ENCODE measurements at regions not wholly inside any gene's neighbourhood (a gene's known extent, or its start where the extent isn't known, plus 50 kb on each side); places are given as distances from the start of the nearest gene placed in this dataset.

DNA sequence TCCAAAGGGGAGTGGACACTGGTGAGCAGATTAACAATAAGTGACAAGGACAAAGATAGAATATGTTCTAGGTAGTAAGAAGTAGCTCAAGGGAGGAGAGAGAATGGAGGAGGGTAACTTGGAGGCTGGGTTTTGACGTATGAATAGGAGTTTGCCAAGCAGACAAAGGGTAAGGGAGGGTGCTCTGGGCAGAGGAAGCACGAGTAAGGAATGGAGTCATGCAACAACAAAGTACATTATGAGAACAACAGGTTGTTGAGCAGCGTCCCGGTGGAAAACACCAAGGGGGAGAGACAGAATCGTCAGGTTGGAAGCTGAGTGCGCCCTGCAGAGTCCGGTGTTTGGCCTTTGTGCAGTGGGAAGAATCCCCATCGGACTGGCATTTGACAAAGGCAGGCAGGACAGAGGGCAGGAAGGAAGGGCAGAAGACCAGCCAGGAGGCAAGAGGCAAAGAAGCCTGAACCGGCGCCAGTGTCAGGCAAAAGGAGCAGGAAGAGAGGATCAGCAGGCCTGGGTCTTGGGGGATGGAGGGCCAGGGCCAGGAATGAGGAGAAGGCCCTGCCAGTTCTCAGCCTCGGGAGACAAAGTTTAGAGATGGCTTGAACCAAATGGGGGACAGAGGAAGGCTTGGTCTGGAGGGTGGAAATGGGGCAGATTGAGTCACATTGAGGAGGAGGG is 134.3 kb upstream of the TNRC6C start:
- Histone ChIP-seq H3K79me2 (ENCODE audit: low read depth) (no peaks in the 10 kb centered on the region), H3K27ac (no peak overlapping the region), H3K36me3 (ENCODE audit: low read depth) (no peaks in the 10 kb centered on the region), H3F3A (ENCODE audit: insufficient read depth, low read depth) (no peaks in the 10 kb centered on the region), H3K9me3 (ENCODE audit: insufficient read depth, low read depth) (no peaks in the 10 kb centered on the region), H3K4me3 (no peak overlapping the region), H3K9me2 (ENCODE audit: insufficient read depth) (no peaks in the 10 kb centered on the region), H3K4me1 (replicated peaks; ENCODE audit: insufficient read depth) (no peaks in the 10 kb centered on the region), H2AFZ (no peak overlapping the region), H4K20me1 (ENCODE audit: insufficient read depth) (no peaks in the 10 kb centered on the region), H3K4me2 (no peak overlapping the region), H3K27me3 (ENCODE audit: insufficient read depth, low read depth) (peaks cover 46% of the 10 kb centered on the region)
- ChIA-PET CTCF (no interaction called here), POLR2A (ENCODE audit: unreplicated experiment) (no interaction called here)
- no peak for DNase-seq
- intact Hi-C loops (cut with micrococcal nuclease; ENCODE audit: unreplicated experiment), result no loop called here
- BruUV-seq (replicated peaks), result no TSS peak
- TF ChIP-seq, protein P1, sequence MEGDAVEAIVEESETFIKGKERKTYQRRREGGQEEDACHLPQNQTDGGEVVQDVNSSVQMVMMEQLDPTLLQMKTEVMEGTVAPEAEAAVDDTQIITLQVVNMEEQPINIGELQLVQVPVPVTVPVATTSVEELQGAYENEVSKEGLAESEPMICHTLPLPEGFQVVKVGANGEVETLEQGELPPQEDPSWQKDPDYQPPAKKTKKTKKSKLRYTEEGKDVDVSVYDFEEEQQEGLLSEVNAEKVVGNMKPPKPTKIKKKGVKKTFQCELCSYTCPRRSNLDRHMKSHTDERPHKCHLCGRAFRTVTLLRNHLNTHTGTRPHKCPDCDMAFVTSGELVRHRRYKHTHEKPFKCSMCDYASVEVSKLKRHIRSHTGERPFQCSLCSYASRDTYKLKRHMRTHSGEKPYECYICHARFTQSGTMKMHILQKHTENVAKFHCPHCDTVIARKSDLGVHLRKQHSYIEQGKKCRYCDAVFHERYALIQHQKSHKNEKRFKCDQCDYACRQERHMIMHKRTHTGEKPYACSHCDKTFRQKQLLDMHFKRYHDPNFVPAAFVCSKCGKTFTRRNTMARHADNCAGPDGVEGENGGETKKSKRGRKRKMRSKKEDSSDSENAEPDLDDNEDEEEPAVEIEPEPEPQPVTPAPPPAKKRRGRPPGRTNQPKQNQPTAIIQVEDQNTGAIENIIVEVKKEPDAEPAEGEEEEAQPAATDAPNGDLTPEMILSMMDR (conservative IDR thresholded peaks at IDR 0.05), result no peak
- TF ChIP-seq EZH2 (IDR thresholded peaks at IDR 0.05; ENCODE audit: low read depth), result no peak

DNA sequence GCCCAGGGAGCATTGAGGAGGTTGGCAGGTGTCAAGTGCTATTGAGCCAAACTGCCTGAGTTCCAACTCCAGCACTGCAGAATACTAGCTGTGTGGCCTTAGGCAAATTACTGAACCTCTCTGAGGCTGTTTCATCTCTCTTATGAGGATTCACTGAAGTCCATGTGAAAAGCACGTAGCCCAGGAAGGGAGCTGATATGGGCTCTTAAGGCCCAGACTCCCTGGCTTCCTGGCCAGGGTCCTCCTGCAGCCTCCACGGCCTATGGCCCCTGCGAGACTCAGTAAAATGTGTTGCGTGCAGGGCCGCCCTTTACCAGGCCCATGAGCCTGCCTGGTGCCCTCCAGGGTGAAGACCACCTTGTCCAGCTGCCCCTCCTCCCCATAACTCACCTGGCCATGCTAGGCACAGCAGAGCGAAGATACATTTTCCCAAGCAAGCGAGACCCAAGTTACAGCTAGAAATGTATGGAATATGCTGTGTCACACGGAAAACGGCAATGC is 133.7 kb upstream of the TNRC6C start:
- Histone ChIP-seq H3K9me3 (ENCODE audit: insufficient read depth, low read depth) (no peaks in the 10 kb centered on the region), H3K79me2 (ENCODE audit: low read depth) (no peaks in the 10 kb centered on the region), H3K27ac (no peak overlapping the region), H3K27me3 (ENCODE audit: insufficient read depth, low read depth) (peaks cover 44% of the 10 kb centered on the region), H3K4me2 (no peak overlapping the region), H4K20me1 (ENCODE audit: insufficient read depth) (no peaks in the 10 kb centered on the region), H2AFZ (no peak overlapping the region), H3K4me3 (no peak overlapping the region), H3F3A (ENCODE audit: insufficient read depth, low read depth) (no peaks in the 10 kb centered on the region), H3K4me1 (replicated peaks; ENCODE audit: insufficient read depth) (no peaks in the 10 kb centered on the region), H3K9me2 (ENCODE audit: insufficient read depth) (no peaks in the 10 kb centered on the region), H3K36me3 (ENCODE audit: low read depth) (no peaks in the 10 kb centered on the region)
- CTCF ChIA-PET, result no interaction called here
- DNase-seq, result no peak
- TF ChIP-seq, protein P1 (conservative IDR thresholded peaks at IDR 0.05), result no peak
- no peak for TF ChIP-seq EZH2 (IDR thresholded peaks at IDR 0.05; ENCODE audit: low read depth)
- intact Hi-C loops (cut with micrococcal nuclease; ENCODE audit: unreplicated experiment), result no loop called here
- no TSS peak for BruUV-seq (replicated peaks)
- POLR2A ChIA-PET (ENCODE audit: unreplicated experiment), result interaction anchor here (0.6 kb wide), 1 partner anchor 425 kb away, joined by 5 read pairs; no protein-coding TSS in a partner anchor

DNA sequence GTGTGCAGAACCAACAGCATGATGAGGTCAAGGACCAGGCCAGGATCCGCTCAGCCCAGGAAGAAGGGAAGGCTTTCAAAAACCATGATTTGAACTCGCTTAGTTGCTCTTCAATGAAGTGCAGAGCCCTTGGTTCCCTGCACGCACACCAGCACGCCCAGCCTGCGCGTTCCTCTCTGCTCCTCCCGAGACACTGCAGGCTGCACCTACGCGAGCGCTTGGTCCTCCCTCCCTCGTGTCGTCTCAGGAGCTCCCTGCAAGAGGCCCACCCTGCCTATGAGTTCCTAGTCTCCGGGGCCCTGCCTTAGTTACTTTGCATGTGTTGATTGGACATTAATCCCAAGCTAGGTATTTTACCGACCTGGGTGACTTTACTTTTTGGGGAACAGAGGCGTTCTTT is 132.9 kb upstream of the TNRC6C start:
- H4K20me1 ChIP-seq (ENCODE audit: insufficient read depth), result no peaks in the 10 kb centered on the region
- intact Hi-C loops (cut with micrococcal nuclease; ENCODE audit: unreplicated experiment), result no loop called here
- no peak overlapping the region for H3K4me3 ChIP-seq
- no peaks in the 10 kb centered on the region for H3K4me1 ChIP-seq (replicated peaks; ENCODE audit: insufficient read depth)
- H3K27me3 ChIP-seq (ENCODE audit: insufficient read depth, low read depth), result peaks cover 45% of the 10 kb centered on the region
- H3K36me3 ChIP-seq (ENCODE audit: low read depth), result no peaks in the 10 kb centered on the region
- H3K27ac ChIP-seq, result no peak overlapping the region
- CTCF ChIA-PET, result no interaction called here
- H3K9me2 ChIP-seq (ENCODE audit: insufficient read depth), result no peaks in the 10 kb centered on the region
- no peak overlapping the region for H2AFZ ChIP-seq
- H3K79me2 ChIP-seq (ENCODE audit: low read depth), result no peaks in the 10 kb centered on the region
- POLR2A ChIA-PET (ENCODE audit: unreplicated experiment), result interaction anchor here (0.6 kb wide), 1 partner anchor 426 kb away, joined by 5 read pairs; no protein-coding TSS in a partner anchor
- H3F3A ChIP-seq (ENCODE audit: insufficient read depth, low read depth), result no peaks in the 10 kb centered on the region
- TF ChIP-seq, protein P1 (conservative IDR thresholded peaks at IDR 0.05), result no peak
- no peak for TF ChIP-seq EZH2 (IDR thresholded peaks at IDR 0.05; ENCODE audit: low read depth)
- no TSS peak for BruUV-seq (replicated peaks)
- H3K4me2 ChIP-seq, result no peak overlapping the region
- no peaks in the 10 kb centered on the region for H3K9me3 ChIP-seq (ENCODE audit: insufficient read depth, low read depth)
- DNase-seq, result no peak
